Panc1 (cell line): ENCODE measurements at regions not wholly inside any gene's neighbourhood (a gene's known extent, or its start where the extent isn't known, plus 50 kb on each side); places are given as distances from the start of the nearest gene placed in this dataset.

ENCODE experiments used
- ATAC-seq: fragments of 200-7000 bp; cut with Tn5 transposase; 2 replicates; pipeline ENCODE4 v1.9.1; 2020; ENCODE audit warnings: mild to moderate bottlenecking, moderate library complexity
- BruUV-seq: library from RNA; stranded (reverse); fragments of 400-500 nt; replicated peaks from 2 replicates; lab custom pipeline; 2021; lab: Mats Ljungman, UMichigan
- CTCF ChIA-PET: fragments of 300-600 bp; sonication (Branson Sonifier 250); formaldehyde crosslinking; loops from one replicate; lab custom pipeline; 2022; ENCODE audit warnings: antibody characterized with exemption; lab: Charles Lee
- POLR2A ChIA-PET: fragments of 300-600 bp; sonication (Branson Sonifier 250); formaldehyde crosslinking; loops from one replicate; lab custom pipeline; 2022; ENCODE audit warnings: antibody characterized with exemption; lab: Charles Lee
- DNase-seq: peaks from one replicate; pipeline ENCODE4 v3.0.0-alpha.2; 2010; ENCODE audit warnings: low read depth, low spot score
- H3K27ac ChIP-seq: 2 replicates; pipeline ENCODE4 v1.5.1; 2011; ENCODE audit warnings: mild to moderate bottlenecking, low read length, inconsistent platforms
- H3K27me3 ChIP-seq: fragments of 200-500 bp; sonication (Bioruptor generic); 2 replicates; pipeline ENCODE4 v1.6.0; 2014; ENCODE audit warnings: low read length, inconsistent platforms; ENCODE audit not compliant: control insufficient read depth, insufficient read depth
- H3K36me3 ChIP-seq: fragments of 200-500 bp; sonication (Bioruptor generic); 2 replicates; pipeline ENCODE4 v1.5.1; 2014; ENCODE audit warnings: inconsistent platforms, mild to moderate bottlenecking, low read length, moderate library complexity; ENCODE audit not compliant: control insufficient read depth, insufficient read depth
- H3K4me1 ChIP-seq: 2 replicates; pipeline ENCODE4 v1.5.1; 2011; ENCODE audit warnings: inconsistent platforms, mild to moderate bottlenecking, low read length, moderate library complexity; ENCODE audit not compliant: control insufficient read depth, insufficient read depth
- H3K4me3 ChIP-seq, 2 experiments: 2 replicates each; pipeline ENCODE4 v1.5.1; 2011 to 2012; ENCODE audit warnings: low read depth in 2 of 2, low read length in 2 of 2, mild to moderate bottlenecking in 2 of 2, inconsistent platforms in 1 of 2, moderate library complexity in 1 of 2
- H3K9me3 ChIP-seq: fragments of 200-500 bp; sonication (Bioruptor generic); 2 replicates; pipeline ENCODE4 v1.5.1; 2014; ENCODE audit warnings: low read depth, mild to moderate bottlenecking, inconsistent platforms, low read length, moderate library complexity; ENCODE audit not compliant: control insufficient read depth, insufficient read depth
- POLR2AphosphoS5 ChIP-seq: IDR thresholded peaks from 2 replicates; pipeline ENCODE4 v1.6.1; 2012; ENCODE audit warnings: mild to moderate bottlenecking, low read depth, low read length, moderate library complexity
- SIN3A ChIP-seq: IDR thresholded peaks from 2 replicates; pipeline ENCODE4 v1.6.1; 2012; ENCODE audit warnings: low read depth, mild to moderate bottlenecking, low read length, moderate library complexity, borderline replicate concordance; ENCODE audit not compliant: insufficient read depth
- TCF7L2 ChIP-seq: IDR thresholded peaks from 2 replicates; pipeline ENCODE4 v1.6.1; 2011; ENCODE audit warnings: mild to moderate bottlenecking, low read depth, low read length, inconsistent platforms
- in situ Hi-C: cut with HindIII; loops from 2 replicates; pipeline ENCODE4 v1.10.0; 2016; ENCODE audit warnings: low sequenced_read_pairs, low pct_unique_long_range_greater_than_20kb
- intact Hi-C: fragments of 100-400 bp; cut with micrococcal nuclease; formaldehyde crosslinking; loops from one replicate; pipeline ENCODE4 v1.10.0; 2022; ENCODE audit not compliant: unreplicated experiment
- TF ChIP-seq, protein P1 (sequence below): fragments of 450-650 bp; IDR thresholded peaks from 2 replicates; pipeline ENCODE4 v1.5.1; 2017; ENCODE audit warnings: mild to moderate bottlenecking
- TF ChIP-seq, protein P2 (sequence below), 2 experiments: IDR thresholded peaks; 2 replicates each; pipeline ENCODE4 v1.6.1; 2011 to 2012; ENCODE audit warnings: low read depth in 2 of 2, control low read depth in 1 of 2, low read length in 1 of 2, mild to moderate bottlenecking in 1 of 2, moderate library complexity in 1 of 2; ENCODE audit not compliant: insufficient read depth in 1 of 2

DNA sequence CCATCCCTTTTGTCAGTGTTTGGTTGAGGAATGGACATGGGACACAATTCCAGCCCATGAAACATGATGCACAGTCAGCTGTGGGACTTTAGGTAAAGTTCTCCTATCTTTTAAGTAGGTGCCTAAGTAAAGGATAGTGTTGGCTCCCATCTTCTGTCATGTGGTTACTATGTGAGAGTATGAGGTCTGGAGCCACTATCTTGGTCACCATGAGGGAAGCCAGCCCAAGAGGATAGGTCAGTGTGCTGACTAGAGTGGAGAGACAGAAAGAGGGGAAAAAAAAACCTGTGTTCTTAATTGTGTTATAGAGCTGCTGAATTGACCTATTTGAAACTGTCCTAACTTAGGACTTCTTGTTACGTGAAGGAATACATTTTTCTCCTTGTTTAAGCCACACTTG is 89.7 kb upstream of the NAMPT start:
- ChIA-PET CTCF (no interaction called here), POLR2A (no interaction called here)
- Histone ChIP-seq H3K36me3 (no peaks in the 10 kb centered on the region), H3K4me3 (no peak overlapping the region), H3K27ac (no peak overlapping the region), H3K27me3 (no peaks in the 10 kb centered on the region), H3K4me1 (no peaks in the 10 kb centered on the region), H3K9me3 (no peaks in the 10 kb centered on the region)
- intact Hi-C loops = no loop called here
- ATAC-seq (no peak), DNase-seq (no peak)
- in situ Hi-C loops = no loop called here
- TF ChIP-seq SIN3A (no peak), TCF7L2 (no peak), POLR2AphosphoS5 (no peak)
- TF ChIP-seq, protein P1, sequence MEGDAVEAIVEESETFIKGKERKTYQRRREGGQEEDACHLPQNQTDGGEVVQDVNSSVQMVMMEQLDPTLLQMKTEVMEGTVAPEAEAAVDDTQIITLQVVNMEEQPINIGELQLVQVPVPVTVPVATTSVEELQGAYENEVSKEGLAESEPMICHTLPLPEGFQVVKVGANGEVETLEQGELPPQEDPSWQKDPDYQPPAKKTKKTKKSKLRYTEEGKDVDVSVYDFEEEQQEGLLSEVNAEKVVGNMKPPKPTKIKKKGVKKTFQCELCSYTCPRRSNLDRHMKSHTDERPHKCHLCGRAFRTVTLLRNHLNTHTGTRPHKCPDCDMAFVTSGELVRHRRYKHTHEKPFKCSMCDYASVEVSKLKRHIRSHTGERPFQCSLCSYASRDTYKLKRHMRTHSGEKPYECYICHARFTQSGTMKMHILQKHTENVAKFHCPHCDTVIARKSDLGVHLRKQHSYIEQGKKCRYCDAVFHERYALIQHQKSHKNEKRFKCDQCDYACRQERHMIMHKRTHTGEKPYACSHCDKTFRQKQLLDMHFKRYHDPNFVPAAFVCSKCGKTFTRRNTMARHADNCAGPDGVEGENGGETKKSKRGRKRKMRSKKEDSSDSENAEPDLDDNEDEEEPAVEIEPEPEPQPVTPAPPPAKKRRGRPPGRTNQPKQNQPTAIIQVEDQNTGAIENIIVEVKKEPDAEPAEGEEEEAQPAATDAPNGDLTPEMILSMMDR = no peak
- TF ChIP-seq, protein P2, sequence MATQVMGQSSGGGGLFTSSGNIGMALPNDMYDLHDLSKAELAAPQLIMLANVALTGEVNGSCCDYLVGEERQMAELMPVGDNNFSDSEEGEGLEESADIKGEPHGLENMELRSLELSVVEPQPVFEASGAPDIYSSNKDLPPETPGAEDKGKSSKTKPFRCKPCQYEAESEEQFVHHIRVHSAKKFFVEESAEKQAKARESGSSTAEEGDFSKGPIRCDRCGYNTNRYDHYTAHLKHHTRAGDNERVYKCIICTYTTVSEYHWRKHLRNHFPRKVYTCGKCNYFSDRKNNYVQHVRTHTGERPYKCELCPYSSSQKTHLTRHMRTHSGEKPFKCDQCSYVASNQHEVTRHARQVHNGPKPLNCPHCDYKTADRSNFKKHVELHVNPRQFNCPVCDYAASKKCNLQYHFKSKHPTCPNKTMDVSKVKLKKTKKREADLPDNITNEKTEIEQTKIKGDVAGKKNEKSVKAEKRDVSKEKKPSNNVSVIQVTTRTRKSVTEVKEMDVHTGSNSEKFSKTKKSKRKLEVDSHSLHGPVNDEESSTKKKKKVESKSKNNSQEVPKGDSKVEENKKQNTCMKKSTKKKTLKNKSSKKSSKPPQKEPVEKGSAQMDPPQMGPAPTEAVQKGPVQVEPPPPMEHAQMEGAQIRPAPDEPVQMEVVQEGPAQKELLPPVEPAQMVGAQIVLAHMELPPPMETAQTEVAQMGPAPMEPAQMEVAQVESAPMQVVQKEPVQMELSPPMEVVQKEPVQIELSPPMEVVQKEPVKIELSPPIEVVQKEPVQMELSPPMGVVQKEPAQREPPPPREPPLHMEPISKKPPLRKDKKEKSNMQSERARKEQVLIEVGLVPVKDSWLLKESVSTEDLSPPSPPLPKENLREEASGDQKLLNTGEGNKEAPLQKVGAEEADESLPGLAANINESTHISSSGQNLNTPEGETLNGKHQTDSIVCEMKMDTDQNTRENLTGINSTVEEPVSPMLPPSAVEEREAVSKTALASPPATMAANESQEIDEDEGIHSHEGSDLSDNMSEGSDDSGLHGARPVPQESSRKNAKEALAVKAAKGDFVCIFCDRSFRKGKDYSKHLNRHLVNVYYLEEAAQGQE (IDR thresholded peaks at IDR 0.05; ENCODE audit: insufficient read depth in 1 of 2, low read depth in 2 of 2, low read length in 1 of 2) = no peak
- no TSS peak for BruUV-seq

DNA sequence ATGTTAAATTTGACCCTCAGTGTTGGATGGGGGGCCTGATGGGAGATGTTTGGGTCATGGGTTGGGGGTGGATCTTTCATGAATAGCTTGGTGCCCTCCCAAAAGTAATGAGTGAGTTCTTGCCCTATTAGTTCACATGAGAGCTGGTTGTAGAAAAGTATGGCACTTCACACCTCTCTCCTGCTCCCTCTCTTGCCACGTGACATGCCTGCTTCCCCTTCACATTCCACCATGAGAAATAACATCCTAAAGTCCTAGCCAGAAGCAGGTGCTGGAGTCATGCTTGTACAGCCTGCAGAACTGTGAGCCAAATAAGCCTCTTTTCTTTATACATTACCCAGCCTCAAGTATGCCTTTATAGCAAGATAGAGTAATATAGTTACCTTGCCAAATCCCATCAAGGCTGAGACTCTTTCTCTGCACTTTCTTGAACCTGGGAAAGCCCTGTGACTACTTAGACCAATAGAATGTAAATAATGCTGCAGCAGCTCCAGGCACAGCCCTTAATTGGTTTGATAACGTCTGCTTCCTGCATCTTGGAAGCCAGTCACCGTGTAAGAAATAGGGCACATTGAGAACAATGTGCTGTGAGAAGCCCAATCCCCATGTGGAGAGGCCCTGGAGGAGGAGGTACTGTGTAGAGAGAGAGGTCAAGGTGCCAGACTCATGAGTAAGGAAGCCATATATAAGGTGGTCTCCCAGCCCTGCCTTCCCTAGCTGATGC is 88.0 kb upstream of the NAMPT start:
- DNase-seq = no peak
- intact Hi-C loops = no loop called here
- H3K9me3 ChIP-seq = no peaks in the 10 kb centered on the region
- no peaks in the 10 kb centered on the region for H3K36me3 ChIP-seq
- no peaks in the 10 kb centered on the region for H3K27me3 ChIP-seq
- no peaks in the 10 kb centered on the region for H3K4me1 ChIP-seq
- no peak for ATAC-seq
- POLR2A ChIA-PET = no interaction called here
- no peak overlapping the region for H3K27ac ChIP-seq
- in situ Hi-C loops = no loop called here
- BruUV-seq = no TSS peak
- no peak for TF ChIP-seq SIN3A
- no peak for TF ChIP-seq POLR2AphosphoS5
- TF ChIP-seq, protein P2 (IDR thresholded peaks at IDR 0.05; ENCODE audit: insufficient read depth in 1 of 2, low read depth in 2 of 2, low read length in 1 of 2) = no peak
- TF ChIP-seq, protein P1 = no peak
- TF ChIP-seq TCF7L2 = no peak
- CTCF ChIA-PET = no interaction called here
- H3K4me3 ChIP-seq = no peak overlapping the region
